Epithelial cell of proximal tubule (primary cell): ENCODE measurements at regions not wholly inside any gene's neighbourhood (a gene's known extent, or its start where the extent isn't known, plus 50 kb on each side); places are given as distances from the start of the nearest gene placed in this dataset.

ENCODE experiments used
- DNase-seq: peaks from one replicate; pipeline ENCODE4 v3.0.0-alpha.2; 2011; ENCODE audit warnings: low read depth
- H3K4me3 ChIP-seq: 2 replicates; pipeline ENCODE4 v1.5.1; 2011; ENCODE audit warnings: low read depth, mild to moderate bottlenecking, low read length
- TF ChIP-seq, protein P1 (sequence below): conservative IDR thresholded peaks from 2 replicates; pipeline ENCODE4 v1.5.1; 2012; ENCODE audit warnings: low read depth, mild to moderate bottlenecking, low read length

DNA sequence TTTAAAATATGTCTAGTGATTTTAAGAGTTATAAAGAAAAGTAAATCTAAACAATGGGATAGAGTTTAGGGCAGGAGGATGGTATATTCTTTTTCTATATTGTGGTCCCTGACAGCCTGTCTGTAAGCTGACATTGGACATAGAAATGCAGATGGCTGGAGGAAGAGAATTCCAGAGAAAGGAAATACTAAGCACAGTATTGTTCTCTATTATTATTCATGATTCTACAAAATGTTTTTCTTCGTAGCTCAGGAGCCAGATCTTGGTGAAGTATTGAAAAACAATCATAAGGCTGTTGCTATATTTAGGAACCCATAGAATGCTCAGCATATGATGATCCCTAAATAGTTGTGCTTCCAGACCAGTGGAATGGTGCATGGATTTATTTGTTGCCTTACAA, 117.0 kb upstream of the FAM3C start:
- H3K4me3 ChIP-seq, result no peak overlapping the region
- TF ChIP-seq, protein P1, sequence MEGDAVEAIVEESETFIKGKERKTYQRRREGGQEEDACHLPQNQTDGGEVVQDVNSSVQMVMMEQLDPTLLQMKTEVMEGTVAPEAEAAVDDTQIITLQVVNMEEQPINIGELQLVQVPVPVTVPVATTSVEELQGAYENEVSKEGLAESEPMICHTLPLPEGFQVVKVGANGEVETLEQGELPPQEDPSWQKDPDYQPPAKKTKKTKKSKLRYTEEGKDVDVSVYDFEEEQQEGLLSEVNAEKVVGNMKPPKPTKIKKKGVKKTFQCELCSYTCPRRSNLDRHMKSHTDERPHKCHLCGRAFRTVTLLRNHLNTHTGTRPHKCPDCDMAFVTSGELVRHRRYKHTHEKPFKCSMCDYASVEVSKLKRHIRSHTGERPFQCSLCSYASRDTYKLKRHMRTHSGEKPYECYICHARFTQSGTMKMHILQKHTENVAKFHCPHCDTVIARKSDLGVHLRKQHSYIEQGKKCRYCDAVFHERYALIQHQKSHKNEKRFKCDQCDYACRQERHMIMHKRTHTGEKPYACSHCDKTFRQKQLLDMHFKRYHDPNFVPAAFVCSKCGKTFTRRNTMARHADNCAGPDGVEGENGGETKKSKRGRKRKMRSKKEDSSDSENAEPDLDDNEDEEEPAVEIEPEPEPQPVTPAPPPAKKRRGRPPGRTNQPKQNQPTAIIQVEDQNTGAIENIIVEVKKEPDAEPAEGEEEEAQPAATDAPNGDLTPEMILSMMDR, result no peak
- DNase-seq, result no peak

DNA sequence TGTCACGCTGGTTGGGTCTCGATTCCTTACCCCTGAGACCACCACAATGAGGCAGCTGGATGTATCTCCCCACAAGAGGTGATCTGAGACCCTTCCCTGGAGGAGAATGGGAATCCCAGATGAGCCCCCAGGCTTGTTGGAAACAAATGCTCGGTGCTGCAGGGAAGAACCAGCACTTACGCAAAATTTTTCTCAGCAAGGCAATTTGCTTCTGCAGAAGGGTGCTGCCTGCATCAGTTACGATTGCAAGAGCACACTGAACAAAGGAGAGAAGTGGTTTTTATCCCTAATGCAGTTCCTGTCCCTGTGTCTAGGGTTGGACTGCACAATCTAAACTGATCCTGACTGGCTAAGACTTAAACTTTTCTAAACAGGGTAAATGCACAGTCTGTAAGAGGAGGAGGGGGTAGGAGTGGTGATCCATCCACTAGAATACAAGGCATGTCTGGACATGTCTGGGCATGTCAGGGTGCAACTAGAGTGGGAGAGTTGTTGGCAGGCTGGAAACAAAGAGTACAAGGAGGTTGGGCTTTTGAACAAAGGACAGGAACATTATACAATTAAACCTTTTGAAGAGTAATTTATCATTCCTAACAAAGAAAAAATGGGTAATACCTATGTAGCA, 114.9 kb upstream of the FAM3C start:
- DNase-seq, result no peak
- TF ChIP-seq, protein P1, result no peak
- no peak overlapping the region for H3K4me3 ChIP-seq

DNA sequence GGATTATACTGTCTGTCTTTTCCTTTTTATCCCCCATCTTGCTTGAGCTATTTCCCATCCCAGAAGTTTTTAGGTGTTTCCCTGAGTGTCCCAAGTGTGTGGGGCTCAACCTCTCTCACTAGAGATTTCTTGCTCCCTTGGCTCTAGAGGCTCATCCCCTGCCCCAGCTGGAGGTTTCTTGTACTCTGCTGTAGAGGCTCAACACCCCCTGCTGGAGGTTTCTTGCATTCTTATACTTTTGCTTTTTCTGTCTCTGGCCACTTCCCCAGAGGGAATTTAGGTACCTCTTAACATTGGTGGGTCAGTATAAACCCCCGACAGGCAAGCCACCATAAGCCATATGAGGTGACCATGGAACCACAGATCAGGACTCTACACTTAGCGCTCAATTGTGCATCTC, 114.2 kb upstream of the FAM3C start:
- no peak for DNase-seq
- TF ChIP-seq, protein P1, result peak; percentile 13
- no peak overlapping the region for H3K4me3 ChIP-seq

DNA sequence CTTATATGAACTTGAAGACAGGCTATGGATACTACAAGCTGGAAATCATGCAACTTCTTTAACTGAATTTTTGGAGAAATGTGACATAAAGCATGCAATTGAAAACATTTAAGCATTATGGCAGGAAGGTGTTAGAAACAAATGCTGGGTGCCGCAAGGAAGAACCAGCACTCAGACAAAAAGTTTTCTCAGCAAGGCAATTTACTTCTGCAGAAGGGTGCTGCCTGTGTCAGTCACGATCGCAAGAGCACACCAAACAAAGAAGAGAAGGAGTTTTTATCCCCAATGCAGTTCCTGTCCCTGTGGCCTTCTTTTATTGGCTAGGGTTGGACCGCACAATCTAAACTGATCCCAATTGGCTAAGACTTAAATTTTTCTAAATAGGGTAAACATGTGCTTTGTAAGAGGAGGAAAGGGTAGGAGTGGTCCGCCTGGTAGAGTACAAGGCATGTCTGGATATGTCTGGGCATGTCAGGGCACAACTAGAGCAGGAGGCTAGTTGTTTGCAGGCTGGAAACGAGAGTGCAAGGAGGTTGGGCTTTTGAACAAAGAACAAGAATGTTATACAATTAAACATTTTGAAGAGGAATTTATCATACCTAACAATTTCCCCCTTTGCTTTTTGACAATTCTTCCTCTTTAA, 109.6 kb upstream of the FAM3C start:
- H3K4me3 ChIP-seq, result no peak overlapping the region
- TF ChIP-seq, protein P1, result no peak
- no peak for DNase-seq

DNA sequence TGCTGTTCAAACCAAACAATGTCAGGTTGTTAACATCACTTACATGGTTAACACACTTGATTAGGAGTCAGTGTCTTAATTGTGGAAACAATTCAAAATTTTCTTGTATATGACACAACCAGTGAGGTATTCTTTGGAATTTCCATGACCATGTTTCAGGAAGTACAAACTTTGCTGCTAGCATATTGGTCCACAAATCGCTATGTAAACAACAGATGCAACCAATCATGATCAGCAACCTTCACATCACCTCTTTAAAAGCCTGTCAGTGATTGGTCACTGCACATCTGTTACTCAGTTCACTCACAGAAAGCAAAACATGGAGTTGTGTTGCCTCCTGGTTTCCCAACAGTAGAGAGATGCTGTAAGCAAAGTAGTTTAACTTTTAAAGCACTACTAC, 108.9 kb upstream of the FAM3C start:
- no peak overlapping the region for H3K4me3 ChIP-seq
- DNase-seq, result peak; percentile 68
- TF ChIP-seq, protein P1, result no peak

DNA sequence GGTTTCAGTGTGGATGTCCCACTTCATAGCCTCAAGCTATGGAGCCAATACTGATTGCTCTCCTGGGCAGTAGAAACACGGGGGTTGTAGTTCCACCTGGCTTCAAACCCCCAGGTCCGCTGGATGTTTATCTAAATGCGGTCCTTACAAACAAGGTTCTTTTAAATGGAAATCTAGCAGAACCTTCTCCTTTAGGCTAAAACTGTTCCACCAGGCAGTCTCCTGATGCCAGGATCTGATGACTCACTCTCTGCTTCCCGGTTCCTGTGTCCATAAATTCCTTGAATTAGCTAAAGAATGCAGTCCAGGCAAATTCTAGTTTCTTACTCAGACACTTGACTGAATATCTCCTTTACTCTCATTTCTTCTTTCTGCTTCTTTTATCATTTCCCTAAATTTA, 108.4 kb upstream of the FAM3C start:
- no peak overlapping the region for H3K4me3 ChIP-seq
- TF ChIP-seq, protein P1, result no peak
- peak; percentile 84 for DNase-seq

DNA sequence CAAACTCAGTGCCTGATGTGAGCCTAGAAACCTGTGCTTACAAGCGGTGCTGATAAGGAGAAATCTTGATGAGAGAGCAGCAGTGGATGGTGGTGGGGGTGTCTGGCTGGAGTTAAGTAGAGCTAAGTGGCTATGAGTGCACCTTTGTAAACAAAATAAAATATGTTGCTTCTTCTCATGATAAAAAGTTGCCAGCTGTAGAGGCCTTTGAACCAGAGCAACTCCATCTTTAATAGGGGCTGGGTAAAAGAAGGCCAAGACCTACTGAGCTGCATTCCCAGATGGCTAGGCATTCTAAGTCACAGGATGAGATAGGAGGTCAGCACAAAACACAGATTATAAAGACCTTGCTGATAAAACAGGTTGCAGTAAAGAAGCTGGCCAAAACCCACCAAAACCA, 107.6 kb upstream of the FAM3C start:
- TF ChIP-seq, protein P1, result no peak
- no peak overlapping the region for H3K4me3 ChIP-seq
- no peak for DNase-seq
